H1 (cell line): ENCODE measurements at regions not wholly inside any gene's neighbourhood (a gene's known extent, or its start where the extent isn't known, plus 50 kb on each side); places are given as distances from the start of the nearest gene placed in this dataset.

Experiments
- CEBPB ChIP-seq: IDR thresholded peaks from 2 replicates; pipeline ENCODE4 v1.6.1; 2012; ENCODE audit warnings: low read depth, low read length
- JUND ChIP-seq: IDR thresholded peaks from 2 replicates; pipeline ENCODE4 v1.6.1; 2011; ENCODE audit warnings: mild to moderate bottlenecking, improper control_type of control experiment, low read length
- NANOG ChIP-seq: IDR thresholded peaks from 2 replicates; pipeline ENCODE4 v1.6.1; 2011; ENCODE audit warnings: low read length, low read depth, mild to moderate bottlenecking, inconsistent platforms; ENCODE audit not compliant: insufficient read depth, poor library complexity, severe bottlenecking
- SIRT6 ChIP-seq: IDR thresholded peaks from one replicate; pipeline ENCODE4 v1.7.1; 2012; ENCODE audit warnings: low read length, inconsistent platforms
- TAF1 ChIP-seq: IDR thresholded peaks from 2 replicates; pipeline ENCODE4 v1.6.1; 2011; ENCODE audit warnings: mild to moderate bottlenecking, low read depth, low read length
- TCF12 ChIP-seq: IDR thresholded peaks from 2 replicates; pipeline ENCODE4 v1.6.1; 2011; ENCODE audit warnings: low read depth, mild to moderate bottlenecking, low read length

DNA sequence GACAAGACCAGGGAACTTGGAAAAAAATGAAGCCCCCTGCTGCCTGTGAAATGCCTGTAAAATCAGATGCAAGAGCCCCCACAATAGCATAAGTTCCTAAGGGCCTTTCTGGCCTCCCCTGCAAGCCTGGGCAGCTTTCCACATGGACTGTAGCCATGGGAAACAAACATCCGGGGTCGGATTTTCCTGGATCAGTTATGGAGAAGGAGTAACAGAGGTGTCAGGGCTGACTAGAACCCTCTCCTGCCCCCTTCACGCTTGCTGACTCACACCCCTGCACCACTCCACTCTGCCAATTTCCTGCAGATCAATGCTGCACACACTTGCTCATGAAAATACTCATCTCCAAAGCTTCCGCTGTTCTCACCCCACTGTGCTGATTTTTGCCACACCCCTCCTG lies 258.6 kb downstream of the CBLN1 start (continued):
- no peak for TF ChIP-seq JUND
- no peak for TF ChIP-seq TAF1
- TF ChIP-seq SIRT6, result no peak
- TF ChIP-seq NANOG, result no peak
- no peak for TF ChIP-seq TCF12
- no peak for TF ChIP-seq CEBPB
